ENCODE measurements at regions not wholly inside any gene's neighbourhood (a gene's known extent, or its start where the extent isn't known, plus 50 kb on each side); places are given as distances from the start of the nearest gene placed in this dataset.
"Not testable (repeated sequence)": the region's sequence is repeated elsewhere in the genome, so short reads cannot be mapped to it uniquely, and the experiment has no call there.

GRCh38 chr6:164356814-164357213, 942.3 kb downstream of the QKI start:
- Histone ChIP-seq H3K36me3 (ENCODE audit: insufficient read depth, low read length) (no peaks in the 10 kb centered on the region), H3K9ac (ENCODE audit: insufficient read length) (no peak overlapping the region), H3K4me3 (no peak overlapping the region), H3K9me3 (ENCODE audit: low read depth, low read length) (no peaks in the 10 kb centered on the region), H3K27ac (no peak overlapping the region)
- no peak for DNase-seq (ENCODE audit: low read depth, low spot score)
- no peak for TF ChIP-seq EZH2 (IDR thresholded peaks at IDR 0.05)
- no peak for TF ChIP-seq POLR2AphosphoS5 (IDR thresholded peaks at IDR 0.05; ENCODE audit: borderline replicate concordance, low read depth, low read length)
- TF ChIP-seq FOXP2 (optimal IDR thresholded peaks at IDR 0.05; ENCODE audit: control extremely low read depth, extremely low read length, insufficient read depth), result no peak

GRCh38 chr6:164347455-164347854, 932.9 kb downstream of the QKI start:
- Histone ChIP-seq H3K9me3 (ENCODE audit: low read depth, low read length) (no peaks in the 10 kb centered on the region), H3K36me3 (ENCODE audit: insufficient read depth, low read length) (no peaks in the 10 kb centered on the region), H3K4me3 (no peak overlapping the region), H3K9ac (ENCODE audit: insufficient read length) (no peak overlapping the region), H3K27ac (no peak overlapping the region)
- TF ChIP-seq EZH2 (IDR thresholded peaks at IDR 0.05) (no peak), FOXP2 (optimal IDR thresholded peaks at IDR 0.05; ENCODE audit: control extremely low read depth, extremely low read length, insufficient read depth) (no peak), POLR2AphosphoS5 (IDR thresholded peaks at IDR 0.05; ENCODE audit: borderline replicate concordance, low read depth, low read length) (no peak)
- DNase-seq (ENCODE audit: low read depth, low spot score), result no peak

GRCh38 chr6:164346631-164347030, 932.1 kb downstream of the QKI start:
- H3K9ac ChIP-seq (ENCODE audit: insufficient read length), result no peak overlapping the region
- no peaks in the 10 kb centered on the region for H3K9me3 ChIP-seq (ENCODE audit: low read depth, low read length)
- H3K4me3 ChIP-seq, result no peak overlapping the region
- no peak overlapping the region for H3K27ac ChIP-seq
- no peaks in the 10 kb centered on the region for H3K36me3 ChIP-seq (ENCODE audit: insufficient read depth, low read length)
- no peak for TF ChIP-seq FOXP2 (optimal IDR thresholded peaks at IDR 0.05; ENCODE audit: control extremely low read depth, extremely low read length, insufficient read depth)
- no peak for TF ChIP-seq POLR2AphosphoS5 (IDR thresholded peaks at IDR 0.05; ENCODE audit: borderline replicate concordance, low read depth, low read length)
- TF ChIP-seq EZH2 (IDR thresholded peaks at IDR 0.05), result no peak
- no peak for DNase-seq (ENCODE audit: low read depth, low spot score)

DNA sequence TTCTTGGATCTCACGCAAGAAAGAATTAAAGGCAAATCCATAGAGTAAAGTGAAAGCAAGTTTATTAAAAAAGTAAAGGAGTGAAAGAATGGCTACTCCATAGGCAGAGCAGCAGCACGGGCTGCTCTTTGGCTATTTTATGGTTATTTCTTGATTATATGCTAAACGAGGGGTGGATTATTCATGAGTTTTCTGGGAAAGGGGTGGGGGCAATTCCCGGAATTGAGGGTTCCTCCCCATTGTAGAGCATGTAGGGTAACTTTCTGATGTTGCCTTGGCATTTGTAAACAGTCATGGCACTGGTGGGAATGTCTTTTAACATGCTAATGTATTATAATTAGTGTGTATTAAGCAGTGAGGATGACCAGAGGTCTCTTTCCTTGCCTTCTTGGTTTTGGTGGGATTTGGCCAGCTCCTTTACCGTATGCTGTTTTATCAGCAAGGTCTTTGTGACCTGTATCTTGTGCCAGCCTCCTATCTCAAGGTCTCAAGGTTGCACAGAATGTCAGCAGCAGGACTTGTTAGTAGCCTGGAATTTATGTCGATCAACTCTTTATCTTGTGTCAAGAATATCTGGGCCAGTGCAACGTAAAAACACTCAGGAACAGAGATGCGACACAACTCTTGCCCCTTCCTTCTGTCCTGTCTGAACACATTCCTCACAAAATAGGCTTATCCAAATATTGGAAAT, 931.4 kb downstream of the QKI start:
- Histone ChIP-seq H3K9ac (ENCODE audit: insufficient read length) (no peak overlapping the region), H3K36me3 (ENCODE audit: insufficient read depth, low read length) (no peaks in the 10 kb centered on the region), H3K4me3 (no peak overlapping the region), H3K9me3 (ENCODE audit: low read depth, low read length) (no peaks in the 10 kb centered on the region), H3K27ac (no peak overlapping the region)
- no peak for DNase-seq (ENCODE audit: low read depth, low spot score)
- no peak for TF ChIP-seq POLR2AphosphoS5 (IDR thresholded peaks at IDR 0.05; ENCODE audit: borderline replicate concordance, low read depth, low read length)
- no peak for TF ChIP-seq FOXP2 (optimal IDR thresholded peaks at IDR 0.05; ENCODE audit: control extremely low read depth, extremely low read length, insufficient read depth)
- no peak for TF ChIP-seq EZH2 (IDR thresholded peaks at IDR 0.05)

DNA sequence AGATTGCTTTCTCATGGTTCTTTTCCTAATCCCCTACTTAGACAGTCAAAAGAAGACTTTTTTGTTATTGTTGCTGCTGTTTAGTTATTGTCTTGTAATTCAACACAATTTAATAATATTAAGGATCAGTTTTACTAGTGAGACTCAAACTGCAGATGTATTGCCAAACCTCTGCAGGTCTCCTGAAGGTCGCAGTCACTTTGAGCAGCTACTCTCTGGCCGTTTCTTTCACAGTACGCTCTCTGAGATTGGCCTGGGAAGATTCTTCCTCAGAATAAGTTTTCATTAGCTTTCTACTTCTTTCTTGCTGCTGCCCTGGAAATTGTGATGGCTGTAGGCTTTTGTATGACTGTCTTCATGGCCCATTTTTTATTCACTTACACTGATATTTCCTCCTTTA, 930.8 kb downstream of the QKI start:
- Histone ChIP-seq H3K27ac (no peak overlapping the region), H3K9me3 (ENCODE audit: low read depth, low read length) (no peaks in the 10 kb centered on the region), H3K36me3 (ENCODE audit: insufficient read depth, low read length) (no peaks in the 10 kb centered on the region), H3K9ac (ENCODE audit: insufficient read length) (no peak overlapping the region), H3K4me3 (no peak overlapping the region)
- no peak for DNase-seq (ENCODE audit: low read depth, low spot score)
- TF ChIP-seq POLR2AphosphoS5 (IDR thresholded peaks at IDR 0.05; ENCODE audit: borderline replicate concordance, low read depth, low read length), result no peak
- TF ChIP-seq EZH2 (IDR thresholded peaks at IDR 0.05), result no peak
- TF ChIP-seq FOXP2 (optimal IDR thresholded peaks at IDR 0.05; ENCODE audit: control extremely low read depth, extremely low read length, insufficient read depth), result no peak

DNA sequence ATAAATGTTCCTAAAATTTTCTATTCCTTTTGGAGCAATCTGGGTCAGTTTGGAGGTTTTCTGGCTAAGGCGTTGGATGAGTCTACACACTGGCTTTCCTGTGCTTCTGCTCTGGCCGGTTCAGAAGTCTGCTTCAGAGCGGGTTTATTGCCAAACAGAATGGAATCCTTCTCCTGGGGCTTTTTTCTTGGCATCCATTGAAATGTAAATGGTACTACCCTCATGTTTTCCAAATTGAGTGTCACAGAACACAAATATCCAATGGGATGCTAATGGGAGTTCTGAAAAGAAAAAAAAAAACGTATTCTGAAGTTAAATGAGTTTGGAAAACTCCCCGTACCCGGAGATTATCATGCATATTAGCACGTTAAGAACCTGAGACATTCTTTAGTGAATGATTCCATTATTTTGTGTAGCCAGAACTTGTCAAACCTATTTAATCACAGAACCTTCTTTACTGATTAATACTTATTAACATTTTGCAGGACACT, 930.3 kb downstream of the QKI start:
- TF ChIP-seq POLR2AphosphoS5 (IDR thresholded peaks at IDR 0.05; ENCODE audit: borderline replicate concordance, low read depth, low read length) (no peak), EZH2 (IDR thresholded peaks at IDR 0.05) (no peak)
- Histone ChIP-seq H3K9me3 (ENCODE audit: low read depth, low read length) (no peaks in the 10 kb centered on the region), H3K36me3 (ENCODE audit: insufficient read depth, low read length) (no peaks in the 10 kb centered on the region), H3K4me3 (no peak overlapping the region), H3K9ac (ENCODE audit: insufficient read length) (no peak overlapping the region), H3K27ac (no peak overlapping the region)
- no peak for DNase-seq (ENCODE audit: low read depth, low spot score)

DNA sequence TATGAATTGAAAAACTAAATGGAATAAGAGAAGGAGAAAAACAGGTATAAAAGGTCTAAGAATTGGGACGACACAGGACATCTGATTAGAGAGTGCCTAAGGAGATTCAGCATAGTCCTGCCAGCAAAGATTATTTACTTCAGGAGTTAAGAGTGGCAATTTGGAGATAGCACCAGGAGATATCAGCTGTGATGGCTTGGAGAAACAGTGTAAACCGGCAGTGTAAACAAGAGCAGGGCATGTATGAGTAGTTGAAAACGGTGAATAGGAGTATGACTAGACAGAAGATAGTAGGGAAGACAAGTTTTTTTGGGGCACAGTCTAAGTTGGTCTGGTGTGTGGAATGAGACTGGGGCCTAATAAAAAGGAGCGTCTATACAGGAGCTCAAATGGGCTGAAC, 924.9 kb downstream of the QKI start:
- H3K36me3 ChIP-seq (ENCODE audit: insufficient read depth, low read length); H3K9ac ChIP-seq (ENCODE audit: insufficient read length); DNase-seq (ENCODE audit: low read depth, low spot score); H3K27ac ChIP-seq; H3K4me3 ChIP-seq; H3K9me3 ChIP-seq (ENCODE audit: low read depth, low read length): not testable (repeated sequence)

GRCh38 chr6:164337925-164338397, 923.4 kb downstream of the QKI start:
- H3K9me3 ChIP-seq (ENCODE audit: low read depth, low read length), result no peaks in the 10 kb centered on the region
- no peak overlapping the region for H3K27ac ChIP-seq
- TF ChIP-seq POLR2AphosphoS5 (IDR thresholded peaks at IDR 0.05; ENCODE audit: borderline replicate concordance, low read depth, low read length) (no peak), FOXP2 (optimal IDR thresholded peaks at IDR 0.05; ENCODE audit: control extremely low read depth, extremely low read length, insufficient read depth) (no peak), EZH2 (IDR thresholded peaks at IDR 0.05) (no peak)
- no peak for DNase-seq (ENCODE audit: low read depth, low spot score)
- H3K4me3 ChIP-seq, result no peak overlapping the region
- H3K9ac ChIP-seq (ENCODE audit: insufficient read length), result no peak overlapping the region
- H3K36me3 ChIP-seq (ENCODE audit: insufficient read depth, low read length), result no peaks in the 10 kb centered on the region
